ENCODE measurements at regions not wholly inside any gene's neighbourhood (a gene's known extent, or its start where the extent isn't known, plus 50 kb on each side); places are given as distances from the start of the nearest gene placed in this dataset.
"Not testable (repeated sequence)": the region's sequence is repeated elsewhere in the genome, so short reads cannot be mapped to it uniquely, and the experiment has no call there.

GRCh38 chr12:46653311-46653710 is 172.5 kb downstream of the SLC38A4 start:
- Histone ChIP-seq H3K36me3 (ENCODE audit: insufficient read depth, low read length) (no peaks in the 10 kb centered on the region), H3K9ac (ENCODE audit: low read length) (no peak overlapping the region), H3K4me1 (ENCODE audit: insufficient read depth, low read length) (no peaks in the 10 kb centered on the region), H3K27ac (ENCODE audit: low read depth, low read length) (no peak overlapping the region), H3K27me3 (ENCODE audit: control insufficient read depth in 1 of 2, insufficient read depth in 2 of 2, low read length in 2 of 2) (no peaks in the 10 kb centered on the region), H3K4me3 (ENCODE audit: low read depth in 1 of 2, low read length in 2 of 2) (no peak overlapping the region), H3K9me3 (ENCODE audit: low read length) (no peaks in the 10 kb centered on the region)

- no peak overlapping the region for H3K9ac ChIP-seq (ENCODE audit: low read length)
- no peaks in the 10 kb centered on the region for H3K36me3 ChIP-seq (ENCODE audit: insufficient read depth, low read length)
- no peak overlapping the region for H3K27ac ChIP-seq (ENCODE audit: low read depth, low read length)
- H3K4me3 ChIP-seq (ENCODE audit: low read depth in 1 of 2, low read length in 2 of 2): no peak overlapping the region
- no peaks in the 10 kb centered on the region for H3K9me3 ChIP-seq (ENCODE audit: low read length)
- H3K27me3 ChIP-seq (ENCODE audit: control insufficient read depth in 1 of 2, insufficient read depth in 2 of 2, low read length in 2 of 2): no peaks in the 10 kb centered on the region
- no peaks in the 10 kb centered on the region for H3K4me1 ChIP-seq (ENCODE audit: insufficient read depth, low read length)
These were observed 173.1 kb downstream of the SLC38A4 start for GRCh38 chr12:46652692-46653091.

- H3K4me1 ChIP-seq (ENCODE audit: insufficient read depth, low read length): no peaks in the 10 kb centered on the region
- no peak overlapping the region for H3K4me3 ChIP-seq (ENCODE audit: low read depth in 1 of 2, low read length in 2 of 2)
- no peaks in the 10 kb centered on the region for H3K36me3 ChIP-seq (ENCODE audit: insufficient read depth, low read length)
- no peak overlapping the region for H3K27ac ChIP-seq (ENCODE audit: low read depth, low read length)
- no peaks in the 10 kb centered on the region for H3K9me3 ChIP-seq (ENCODE audit: low read length)
- no peaks in the 10 kb centered on the region for H3K27me3 ChIP-seq (ENCODE audit: control insufficient read depth in 1 of 2, insufficient read depth in 2 of 2, low read length in 2 of 2)
- H3K9ac ChIP-seq (ENCODE audit: low read length): no peak overlapping the region
These were observed 175.1 kb downstream of the SLC38A4 start for GRCh38 chr12:46650688-46651087.

- no peak overlapping the region for H3K4me3 ChIP-seq (ENCODE audit: low read depth in 1 of 2, low read length in 2 of 2)
- H3K27ac ChIP-seq (ENCODE audit: low read depth, low read length): no peak overlapping the region
- no peaks in the 10 kb centered on the region for H3K4me1 ChIP-seq (ENCODE audit: insufficient read depth, low read length)
- H3K27me3 ChIP-seq (ENCODE audit: control insufficient read depth in 1 of 2, insufficient read depth in 2 of 2, low read length in 2 of 2): no peaks in the 10 kb centered on the region
- no peaks in the 10 kb centered on the region for H3K36me3 ChIP-seq (ENCODE audit: insufficient read depth, low read length)
- no peak overlapping the region for H3K9ac ChIP-seq (ENCODE audit: low read length)
- no peaks in the 10 kb centered on the region for H3K9me3 ChIP-seq (ENCODE audit: low read length)
These were observed 176.4 kb downstream of the SLC38A4 start for GRCh38 chr12:46649433-46649832.

- Histone ChIP-seq H3K9ac (ENCODE audit: low read length) (no peak overlapping the region), H3K27me3 (ENCODE audit: control insufficient read depth in 1 of 2, insufficient read depth in 2 of 2, low read length in 2 of 2) (no peaks in the 10 kb centered on the region), H3K9me3 (ENCODE audit: low read length) (no peaks in the 10 kb centered on the region), H3K27ac (ENCODE audit: low read depth, low read length) (no peak overlapping the region), H3K4me3 (ENCODE audit: low read depth in 1 of 2, low read length in 2 of 2) (no peak overlapping the region), H3K36me3 (ENCODE audit: insufficient read depth, low read length) (no peaks in the 10 kb centered on the region), H3K4me1 (ENCODE audit: insufficient read depth, low read length) (no peaks in the 10 kb centered on the region)
These were observed 178.8 kb downstream of the SLC38A4 start for GRCh38 chr12:46647034-46647433.

- H3K9me3 ChIP-seq (ENCODE audit: low read length); H3K4me3 ChIP-seq (ENCODE audit: low read depth in 1 of 2, low read length in 2 of 2); H3K4me1 ChIP-seq (ENCODE audit: insufficient read depth, low read length); H3K27me3 ChIP-seq (ENCODE audit: control insufficient read depth in 1 of 2, insufficient read depth in 2 of 2, low read length in 2 of 2); H3K9ac ChIP-seq (ENCODE audit: low read length); H3K27ac ChIP-seq (ENCODE audit: low read depth, low read length); H3K36me3 ChIP-seq (ENCODE audit: insufficient read depth, low read length): not testable (repeated sequence)
These were observed 184.1 kb downstream of the SLC38A4 start for GRCh38 chr12:46641649-46642048.

- H3K9me3 ChIP-seq (ENCODE audit: low read length): no peaks in the 10 kb centered on the region
- H3K36me3 ChIP-seq (ENCODE audit: insufficient read depth, low read length): no peaks in the 10 kb centered on the region
- H3K27ac ChIP-seq (ENCODE audit: low read depth, low read length): no peak overlapping the region
- H3K4me3 ChIP-seq (ENCODE audit: low read depth in 1 of 2, low read length in 2 of 2): no peak overlapping the region
- H3K9ac ChIP-seq (ENCODE audit: low read length): no peak overlapping the region
- H3K27me3 ChIP-seq (ENCODE audit: control insufficient read depth in 1 of 2, insufficient read depth in 2 of 2, low read length in 2 of 2): no peaks in the 10 kb centered on the region
- H3K4me1 ChIP-seq (ENCODE audit: insufficient read depth, low read length): no peaks in the 10 kb centered on the region
These were observed 190.0 kb downstream of the SLC38A4 start for GRCh38 chr12:46635818-46636217.

- no peaks in the 10 kb centered on the region for H3K36me3 ChIP-seq (ENCODE audit: insufficient read depth, low read length)
- H3K27ac ChIP-seq (ENCODE audit: low read depth, low read length): no peak overlapping the region
- no peaks in the 10 kb centered on the region for H3K4me1 ChIP-seq (ENCODE audit: insufficient read depth, low read length)
- no peaks in the 10 kb centered on the region for H3K9me3 ChIP-seq (ENCODE audit: low read length)
- H3K4me3 ChIP-seq (ENCODE audit: low read depth in 1 of 2, low read length in 2 of 2): no peak overlapping the region
- H3K27me3 ChIP-seq (ENCODE audit: control insufficient read depth in 1 of 2, insufficient read depth in 2 of 2, low read length in 2 of 2): no peaks in the 10 kb centered on the region
- no peak overlapping the region for H3K9ac ChIP-seq (ENCODE audit: low read length)
These were observed 196.2 kb downstream of the SLC38A4 start for GRCh38 chr12:46629331-46630229.

GRCh38 chr12:46628176-46628575 is 197.6 kb downstream of the SLC38A4 start:
- no peaks in the 10 kb centered on the region for H3K36me3 ChIP-seq (ENCODE audit: insufficient read depth, low read length)
- H3K9ac ChIP-seq (ENCODE audit: low read length): no peak overlapping the region
- no peak overlapping the region for H3K27ac ChIP-seq (ENCODE audit: low read depth, low read length)
- H3K9me3 ChIP-seq (ENCODE audit: low read length): no peaks in the 10 kb centered on the region
- no peak overlapping the region for H3K4me3 ChIP-seq (ENCODE audit: low read depth in 1 of 2, low read length in 2 of 2)
- no peaks in the 10 kb centered on the region for H3K27me3 ChIP-seq (ENCODE audit: control insufficient read depth in 1 of 2, insufficient read depth in 2 of 2, low read length in 2 of 2)
- H3K4me1 ChIP-seq (ENCODE audit: insufficient read depth, low read length): no peaks in the 10 kb centered on the region

- Histone ChIP-seq H3K9me3 (ENCODE audit: low read length) (no peaks in the 10 kb centered on the region), H3K27ac (ENCODE audit: low read depth, low read length) (no peak overlapping the region), H3K4me3 (ENCODE audit: low read depth in 1 of 2, low read length in 2 of 2) (no peak overlapping the region), H3K9ac (ENCODE audit: low read length) (no peak overlapping the region), H3K4me1 (ENCODE audit: insufficient read depth, low read length) (no peaks in the 10 kb centered on the region), H3K36me3 (ENCODE audit: insufficient read depth, low read length) (no peaks in the 10 kb centered on the region), H3K27me3 (ENCODE audit: control insufficient read depth in 1 of 2, insufficient read depth in 2 of 2, low read length in 2 of 2) (no peaks in the 10 kb centered on the region)
These were observed 198.1 kb downstream of the SLC38A4 start for GRCh38 chr12:46627686-46628085.

GRCh38 chr12:46619474-46619873 is 206.3 kb downstream of the SLC38A4 start:
- H3K36me3 ChIP-seq (ENCODE audit: insufficient read depth, low read length); H3K27me3 ChIP-seq (ENCODE audit: control insufficient read depth in 1 of 2, insufficient read depth in 2 of 2, low read length in 2 of 2); H3K4me3 ChIP-seq (ENCODE audit: low read depth in 1 of 2, low read length in 2 of 2); H3K9ac ChIP-seq (ENCODE audit: low read length); H3K27ac ChIP-seq (ENCODE audit: low read depth, low read length); H3K4me1 ChIP-seq (ENCODE audit: insufficient read depth, low read length); H3K9me3 ChIP-seq (ENCODE audit: low read length): not testable (repeated sequence)

GRCh38 chr12:46617737-46618136 is 208.1 kb downstream of the SLC38A4 start:
- H3K9me3 ChIP-seq (ENCODE audit: low read length); H3K27me3 ChIP-seq (ENCODE audit: control insufficient read depth in 1 of 2, insufficient read depth in 2 of 2, low read length in 2 of 2); H3K9ac ChIP-seq (ENCODE audit: low read length); H3K36me3 ChIP-seq (ENCODE audit: insufficient read depth, low read length); H3K4me1 ChIP-seq (ENCODE audit: insufficient read depth, low read length); H3K27ac ChIP-seq (ENCODE audit: low read depth, low read length); H3K4me3 ChIP-seq (ENCODE audit: low read depth in 1 of 2, low read length in 2 of 2): not testable (repeated sequence)
